IPS-NIHi11 (cell line): ENCODE measurements at regions not wholly inside any gene's neighbourhood (a gene's known extent, or its start where the extent isn't known, plus 50 kb on each side); places are given as distances from the start of the nearest gene placed in this dataset.

ENCODE experiments used
- DNase-seq: peaks from one replicate; pipeline ENCODE4 v3.0.0; 2012; ENCODE audit warnings: mixed read lengths, low spot score

GRCh38 chr7:88700725-88701124 is 58.8 kb upstream of the ZNF804B start:
- no peak for DNase-seq

GRCh38 chr7:88694207-88694606 is 65.3 kb upstream of the ZNF804B start:
- DNase-seq: no peak

DNA sequence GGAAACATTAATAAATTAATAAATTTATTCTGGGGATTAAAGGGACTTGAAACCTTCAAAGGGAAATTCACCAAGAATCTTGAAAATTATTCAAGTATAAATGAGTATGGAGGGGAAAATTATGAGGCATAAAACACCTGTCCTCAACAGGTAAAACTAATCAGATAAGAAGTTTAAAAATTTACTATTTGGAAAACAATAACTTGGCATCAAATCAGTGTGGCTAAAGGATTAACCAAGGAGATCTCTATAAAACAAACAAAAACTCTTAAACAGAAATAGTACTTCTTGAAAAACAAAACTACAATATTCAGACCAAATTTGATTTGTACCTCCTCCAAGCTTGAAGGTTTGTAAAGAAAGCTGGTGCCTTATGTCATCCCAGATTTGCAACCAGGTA is 66.4 kb upstream of the ZNF804B start:
- no peak for DNase-seq

DNA sequence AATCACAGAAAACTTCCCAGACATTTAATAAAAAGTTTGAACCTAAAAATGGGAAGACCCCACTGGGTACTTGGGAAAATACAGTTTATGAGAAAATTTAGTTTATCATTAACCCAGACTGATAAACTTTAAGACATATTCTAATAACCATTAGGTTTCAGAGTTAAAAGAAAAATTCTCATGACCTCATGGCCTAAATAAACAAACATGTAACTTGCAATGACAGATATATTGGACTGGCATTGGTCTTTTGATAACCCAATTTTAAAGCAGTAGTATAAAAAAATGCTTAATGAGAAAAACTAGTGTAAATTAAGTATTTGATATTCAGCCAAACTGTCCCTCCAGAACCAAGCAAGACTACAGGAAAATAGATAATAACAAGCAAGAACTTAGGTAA is 67.0 kb upstream of the ZNF804B start:
- DNase-seq: no peak

DNA sequence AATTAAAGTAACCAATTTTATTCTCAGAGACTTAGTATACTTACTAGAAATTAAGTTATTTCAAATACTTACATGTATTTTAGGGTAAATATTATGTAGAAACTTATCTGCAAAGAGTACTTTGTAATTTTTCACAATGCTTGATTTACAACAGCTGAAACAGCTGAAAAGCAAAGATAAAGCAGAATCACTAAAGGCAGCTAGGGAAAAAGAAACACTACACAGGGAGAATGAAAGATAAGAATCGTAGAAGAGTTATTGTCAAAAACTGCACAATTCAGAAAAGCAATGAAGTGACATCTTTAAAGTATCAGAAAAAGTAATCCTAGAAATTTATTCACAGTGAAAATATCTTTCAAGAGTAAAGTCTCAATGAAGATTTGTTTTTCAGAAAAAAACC is 69.7 kb upstream of the ZNF804B start:
- no peak for DNase-seq

DNA sequence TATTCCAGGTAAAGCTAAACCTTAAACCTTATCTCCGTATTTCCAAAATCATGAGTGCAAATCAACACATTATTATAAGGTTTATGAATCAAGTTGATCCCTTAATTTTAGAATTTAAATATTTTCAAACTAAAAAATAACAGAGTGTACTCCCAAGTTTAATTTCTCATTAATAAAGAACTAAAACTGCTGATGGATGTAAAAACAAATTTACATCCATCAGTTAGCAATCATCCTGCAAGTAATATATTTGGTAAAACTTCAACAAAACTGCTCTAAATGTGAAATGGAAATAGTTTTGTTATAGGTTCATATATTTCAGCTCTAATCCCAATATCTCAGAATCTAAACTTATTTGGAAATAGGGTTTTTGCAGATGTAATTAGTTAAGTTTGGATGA is 71.3 kb upstream of the ZNF804B start:
- no peak for DNase-seq

DNA sequence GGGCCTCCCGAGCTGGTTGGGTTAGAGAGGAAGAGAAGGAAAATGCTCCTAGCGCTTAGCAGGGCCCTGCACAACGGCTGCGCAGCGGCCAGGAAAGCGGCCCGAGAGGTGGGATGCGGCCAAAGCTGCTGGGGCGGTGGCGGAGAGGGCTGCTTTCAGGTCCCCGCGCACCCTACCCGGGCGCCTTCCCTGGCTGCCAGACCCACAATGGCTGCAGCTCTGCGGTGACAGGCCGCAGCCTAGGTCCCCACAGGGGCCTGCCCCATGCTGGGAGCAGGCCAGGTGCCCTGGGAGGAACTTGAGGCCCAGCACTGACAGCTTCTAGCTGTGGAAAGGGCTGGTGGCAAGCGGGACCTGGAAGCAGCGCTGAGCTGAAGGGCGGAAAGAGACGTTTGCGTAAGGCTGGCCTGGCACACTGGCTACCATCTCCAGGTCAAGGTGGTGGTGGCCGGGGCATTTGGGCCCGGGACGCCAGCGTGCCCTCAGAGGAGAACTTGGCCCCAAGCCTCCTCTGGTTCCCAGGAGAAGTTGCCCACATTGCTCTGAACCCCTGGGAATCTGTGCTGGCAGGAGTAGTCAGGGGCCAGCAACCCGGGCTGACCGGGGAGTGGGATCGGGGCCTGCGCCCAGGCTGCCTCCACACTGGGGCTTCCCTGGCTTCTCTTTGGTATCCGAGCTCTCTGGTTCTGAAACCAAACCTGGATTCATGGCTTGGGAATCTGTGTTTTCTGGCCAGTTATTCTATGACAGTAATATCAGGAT is 72.9 kb upstream of the ZNF804B start:
- peak; percentile 7 for DNase-seq

GRCh38 chr7:88681682-88682081 is 77.8 kb upstream of the ZNF804B start:
- no peak for DNase-seq

- no peak for DNase-seq
Measured at GRCh38 chr7:88670536-88670935, 89.0 kb upstream of the ZNF804B start.

DNA sequence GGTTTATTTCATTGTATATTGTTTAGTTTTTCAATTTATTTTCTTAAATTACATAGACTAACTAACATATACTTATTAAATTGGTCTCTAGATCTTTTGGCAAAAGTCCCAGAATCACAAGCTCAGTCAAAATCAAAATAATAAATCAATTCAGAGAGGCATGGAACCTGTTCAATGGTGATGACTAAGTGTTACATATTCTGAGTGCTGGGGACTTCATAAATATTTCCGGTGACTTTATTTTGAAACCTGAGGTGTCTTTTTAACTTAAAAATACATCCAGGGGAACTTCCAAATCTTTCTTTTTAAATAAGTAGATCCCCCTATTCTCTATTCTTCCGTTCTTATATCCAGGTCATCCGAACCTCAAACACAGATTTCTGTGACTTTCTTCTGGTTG is 89.6 kb upstream of the ZNF804B start:
- no peak for DNase-seq

DNA sequence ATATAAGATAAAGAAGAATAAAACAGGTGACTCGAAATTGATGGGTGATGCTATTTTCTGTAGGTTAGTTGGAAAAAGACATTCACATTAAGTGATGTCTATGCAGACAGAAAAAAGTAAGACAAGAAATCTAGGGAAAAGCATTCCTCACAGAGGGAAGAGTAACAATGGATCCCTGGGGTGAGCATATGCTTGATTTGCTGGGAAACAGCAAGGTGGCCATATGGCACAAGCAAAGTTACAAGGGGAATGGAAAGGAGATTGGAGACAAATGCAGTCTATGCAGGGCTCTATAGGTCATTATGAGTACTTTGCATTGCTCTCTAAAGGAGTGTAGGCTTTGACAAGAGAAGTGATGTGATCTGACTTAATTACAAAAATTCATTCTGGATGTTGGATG is 90.9 kb upstream of the ZNF804B start:
- no peak for DNase-seq

- DNase-seq: no peak
Measured at GRCh38 chr7:88666626-88667025, 92.9 kb upstream of the ZNF804B start.

GRCh38 chr7:88665892-88666514 is 93.5 kb upstream of the ZNF804B start:
- no peak for DNase-seq

GRCh38 chr7:88664630-88665233 is 94.8 kb upstream of the ZNF804B start:
- peak; percentile 48 for DNase-seq

DNA sequence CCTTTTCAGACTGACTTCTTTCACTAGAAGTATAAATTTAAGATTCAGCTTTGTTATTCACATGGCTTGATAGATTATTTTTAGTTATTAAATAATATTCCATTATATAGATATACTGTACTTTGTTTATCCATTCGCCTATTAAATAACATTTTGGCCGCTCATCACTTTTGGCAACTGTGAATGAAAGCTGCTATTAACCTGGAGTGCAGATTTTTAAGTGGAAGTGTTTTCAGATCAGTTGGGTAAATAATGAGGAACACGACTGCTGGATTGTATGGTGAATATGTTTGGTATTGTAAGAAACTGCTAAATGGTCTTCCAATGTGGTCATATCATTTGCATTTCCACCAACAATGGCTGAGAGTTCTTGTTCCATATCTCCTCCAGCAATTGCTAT is 97.6 kb upstream of the ZNF804B start:
- DNase-seq: no peak

GRCh38 chr7:88647825-88648224 is 111.7 kb upstream of the ZNF804B start:
- no peak for DNase-seq

- no peak for DNase-seq
Measured at GRCh38 chr7:88638583-88638982, 120.9 kb upstream of the ZNF804B start.

DNA sequence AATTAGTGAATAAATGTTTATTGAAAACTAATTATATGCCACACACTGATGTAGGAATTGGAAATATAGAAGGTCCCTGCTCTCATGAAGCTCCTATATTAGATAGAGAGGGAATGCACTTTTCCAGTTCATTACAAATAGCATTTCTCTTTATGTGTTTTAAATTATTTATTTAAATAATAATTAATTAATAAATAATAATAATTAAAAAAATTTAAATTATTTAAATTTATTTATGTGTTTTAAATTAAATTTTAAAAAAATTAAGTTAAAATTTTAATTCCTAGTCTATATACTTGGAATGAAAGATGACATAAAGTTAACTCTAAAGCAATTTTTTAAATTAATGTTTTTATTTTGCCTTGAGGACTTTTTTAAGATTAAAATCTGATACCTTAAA is 121.7 kb upstream of the ZNF804B start:
- no peak for DNase-seq

DNA sequence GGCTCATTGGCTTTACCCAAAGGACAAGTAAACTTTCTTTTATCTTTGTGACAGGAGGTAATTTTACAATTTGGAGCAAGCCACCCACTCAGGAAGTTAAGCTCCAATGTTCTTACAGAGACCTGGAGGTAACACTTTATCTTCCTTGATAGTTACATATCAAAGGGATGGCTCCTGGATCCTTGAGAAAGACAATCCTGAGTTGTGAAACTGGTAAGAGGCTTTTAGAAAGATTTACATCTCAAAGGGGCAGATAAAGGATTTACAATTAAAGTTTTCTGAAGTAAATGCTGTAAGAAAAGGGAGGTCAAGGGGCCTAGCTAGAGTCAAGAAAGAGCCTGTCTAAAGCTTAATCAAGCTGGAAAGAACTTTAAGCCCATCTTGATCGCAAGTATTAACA is 124.4 kb upstream of the ZNF804B start:
- peak; percentile 26 for DNase-seq

GRCh38 chr7:88629559-88629958 is 129.9 kb upstream of the ZNF804B start:
- DNase-seq: no peak

- DNase-seq: no peak
Measured at GRCh38 chr7:88628363-88629085, 131.0 kb upstream of the ZNF804B start.

DNA sequence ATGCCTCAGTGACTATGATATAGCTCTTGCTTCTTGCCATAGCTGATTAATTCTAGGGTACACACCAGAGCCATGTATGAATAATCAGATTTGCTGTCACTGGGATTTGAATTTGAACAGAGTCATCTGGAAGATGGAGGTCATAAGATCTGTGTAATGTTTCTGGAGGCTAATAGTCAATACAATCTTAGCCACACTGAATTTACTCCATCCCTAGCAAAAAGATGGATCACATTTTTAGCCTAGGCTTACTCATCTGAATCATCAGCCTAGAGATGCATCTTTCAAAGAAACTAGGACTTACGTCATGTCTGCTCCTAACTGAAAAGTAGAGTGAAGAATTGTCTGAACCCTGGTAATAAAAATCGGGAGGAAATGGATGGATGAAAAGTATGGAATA is 142.3 kb upstream of the ZNF804B start:
- DNase-seq: no peak

- no peak for DNase-seq
Measured at GRCh38 chr7:88615336-88615735, 144.2 kb upstream of the ZNF804B start.
